ENCODE measurements at regions not wholly inside any gene's neighbourhood (a gene's known extent, or its start where the extent isn't known, plus 50 kb on each side); places are given as distances from the start of the nearest gene placed in this dataset.

GRCh38 chr10:71052708-71053107 is 159.7 kb upstream of the UNC5B start:
- in situ Hi-C loops (cut with MboI) = no loop called here
- Histone ChIP-seq H3K36me3 (ENCODE audit: low read depth) (no peaks in the 10 kb centered on the region), H4K20me1 (ENCODE audit: insufficient read depth) (no peaks in the 10 kb centered on the region), H3K9me2 (ENCODE audit: insufficient read depth) (no peaks in the 10 kb centered on the region), H3K27ac (no peak overlapping the region), H3K9ac (no peak overlapping the region), H3F3A (ENCODE audit: insufficient read depth) (no peaks in the 10 kb centered on the region), H3K4me3 (no peak overlapping the region), H3K9me3 (ENCODE audit: low read depth) (no peaks in the 10 kb centered on the region), H2AFZ (no peak overlapping the region), H3K79me2 (ENCODE audit: insufficient read depth) (no peaks in the 10 kb centered on the region), H3K4me1 (ENCODE audit: insufficient read depth) (no peaks in the 10 kb centered on the region), H3K27me3 (replicated peaks; ENCODE audit: insufficient read depth) (peaks cover 33% of the 10 kb centered on the region), H3K4me2 (ENCODE audit: unreplicated experiment) (no peak overlapping the region)
- 58 to 59% methylated on average over 4 of the region's 4 CpGs for WGBS, 2 experiments (ENCODE audit: low coverage in 1 of 2, low lambda C conversion rate in 2 of 2, missing lambda C conversion rate in 2 of 2)
- TF ChIP-seq EZH2phosphoT487 (IDR thresholded peaks at IDR 0.05; ENCODE audit: insufficient read depth, low read depth) (no peak), EZH2 (IDR thresholded peaks at IDR 0.05; ENCODE audit: insufficient read depth, poor library complexity, severe bottlenecking) (no peak)
- DNase-seq = no peak

DNA sequence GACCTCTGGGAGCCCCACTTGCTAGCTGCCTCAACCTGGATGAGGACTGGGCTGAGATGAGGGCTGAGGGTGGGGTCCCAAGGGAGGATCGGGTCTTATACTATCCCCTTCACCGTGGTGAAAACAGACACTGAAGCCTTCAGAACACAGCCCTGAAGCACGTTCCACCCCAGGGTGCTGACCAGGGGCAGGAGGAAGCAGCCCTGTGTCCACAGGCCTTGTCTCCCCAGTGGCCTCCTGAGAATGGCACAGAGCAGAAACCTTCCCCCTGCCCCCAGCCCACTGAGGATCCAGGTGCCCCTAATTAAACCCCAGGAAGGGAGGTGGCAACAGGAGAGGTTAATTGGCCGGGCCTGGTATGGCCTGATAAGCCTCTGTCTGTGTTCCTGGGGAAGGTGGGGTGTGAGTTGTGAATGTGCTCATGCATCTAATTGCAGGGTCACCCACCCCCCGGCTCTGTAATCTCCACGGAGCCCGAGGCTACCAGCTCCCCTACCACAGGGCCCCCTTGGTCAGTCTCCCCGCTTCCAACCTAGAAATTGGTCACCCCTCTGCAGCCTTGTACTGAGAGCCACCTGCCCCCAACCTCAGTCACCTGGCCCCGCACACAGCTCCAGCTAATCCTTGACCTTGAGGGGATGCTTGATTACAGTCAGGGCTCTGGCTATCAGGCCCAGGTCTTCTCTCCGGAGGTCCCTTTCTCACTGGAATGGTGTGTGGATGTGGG is 159.0 kb upstream of the UNC5B start:
- H3K4me3 ChIP-seq = no peak overlapping the region
- peaks cover 29% of the 10 kb centered on the region for H3K27me3 ChIP-seq (replicated peaks; ENCODE audit: insufficient read depth)
- no peaks in the 10 kb centered on the region for H3F3A ChIP-seq (ENCODE audit: insufficient read depth)
- no peaks in the 10 kb centered on the region for H3K9me3 ChIP-seq (ENCODE audit: low read depth)
- H3K9me2 ChIP-seq (ENCODE audit: insufficient read depth) = no peaks in the 10 kb centered on the region
- H3K4me2 ChIP-seq (ENCODE audit: unreplicated experiment) = no peak overlapping the region
- H3K36me3 ChIP-seq (ENCODE audit: low read depth) = no peaks in the 10 kb centered on the region
- DNase-seq = no peak
- WGBS, 2 experiments (ENCODE audit: low coverage in 1 of 2, low lambda C conversion rate in 2 of 2, missing lambda C conversion rate in 2 of 2) = 48 to 58% methylated on average over 10 of the region's 10 CpGs
- H3K79me2 ChIP-seq (ENCODE audit: insufficient read depth) = no peaks in the 10 kb centered on the region
- in situ Hi-C loops (cut with MboI) = no loop called here
- no peak overlapping the region for H3K9ac ChIP-seq
- H3K4me1 ChIP-seq (ENCODE audit: insufficient read depth) = no peaks in the 10 kb centered on the region
- H3K27ac ChIP-seq = no peak overlapping the region
- no peak for TF ChIP-seq EZH2 (IDR thresholded peaks at IDR 0.05; ENCODE audit: insufficient read depth, poor library complexity, severe bottlenecking)
- no peak for TF ChIP-seq EZH2phosphoT487 (IDR thresholded peaks at IDR 0.05; ENCODE audit: insufficient read depth, low read depth)
- no peak overlapping the region for H2AFZ ChIP-seq
- H4K20me1 ChIP-seq (ENCODE audit: insufficient read depth) = no peaks in the 10 kb centered on the region

DNA sequence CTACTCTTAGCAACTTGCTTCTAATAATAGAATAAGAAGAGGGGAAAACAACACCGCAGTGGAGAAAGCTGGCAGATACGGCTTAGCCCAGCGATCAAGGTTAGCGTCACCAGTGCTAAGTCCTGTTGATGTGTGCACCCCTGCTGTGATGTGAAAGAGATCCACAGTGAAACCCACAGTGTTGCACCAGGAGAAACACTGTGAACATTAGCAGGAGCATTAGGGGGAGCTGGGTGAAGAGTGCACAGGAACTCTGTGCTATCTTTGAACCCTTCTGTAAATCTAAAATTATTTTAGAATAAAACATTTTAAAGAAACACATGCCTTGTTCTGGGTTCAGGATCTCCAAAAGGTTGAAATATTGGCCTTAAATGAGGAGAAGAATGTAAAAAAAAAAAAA is 154.1 kb upstream of the UNC5B start:
- Histone ChIP-seq H4K20me1 (ENCODE audit: insufficient read depth) (no peaks in the 10 kb centered on the region), H3K4me3 (no peak overlapping the region), H3K4me2 (ENCODE audit: unreplicated experiment) (no peak overlapping the region), H3K27ac (no peak overlapping the region), H3K36me3 (ENCODE audit: low read depth) (no peaks in the 10 kb centered on the region), H3K9me2 (ENCODE audit: insufficient read depth) (no peaks in the 10 kb centered on the region), H3F3A (ENCODE audit: insufficient read depth) (no peaks in the 10 kb centered on the region), H3K9ac (no peak overlapping the region), H3K27me3 (replicated peaks; ENCODE audit: insufficient read depth) (peaks cover 23% of the 10 kb centered on the region), H3K9me3 (ENCODE audit: low read depth) (no peaks in the 10 kb centered on the region), H3K4me1 (ENCODE audit: insufficient read depth) (no peaks in the 10 kb centered on the region), H2AFZ (no peak overlapping the region), H3K79me2 (ENCODE audit: insufficient read depth) (no peaks in the 10 kb centered on the region)
- TF ChIP-seq EZH2 (IDR thresholded peaks at IDR 0.05; ENCODE audit: insufficient read depth, poor library complexity, severe bottlenecking) (no peak), EZH2phosphoT487 (IDR thresholded peaks at IDR 0.05; ENCODE audit: insufficient read depth, low read depth) (no peak)
- DNase-seq = no peak
- in situ Hi-C loops (cut with MboI) = no loop called here
- 83 to 91% methylated on average over 4 of the region's 4 CpGs for WGBS, 2 experiments (ENCODE audit: low coverage in 1 of 2, low lambda C conversion rate in 2 of 2, missing lambda C conversion rate in 2 of 2)

DNA sequence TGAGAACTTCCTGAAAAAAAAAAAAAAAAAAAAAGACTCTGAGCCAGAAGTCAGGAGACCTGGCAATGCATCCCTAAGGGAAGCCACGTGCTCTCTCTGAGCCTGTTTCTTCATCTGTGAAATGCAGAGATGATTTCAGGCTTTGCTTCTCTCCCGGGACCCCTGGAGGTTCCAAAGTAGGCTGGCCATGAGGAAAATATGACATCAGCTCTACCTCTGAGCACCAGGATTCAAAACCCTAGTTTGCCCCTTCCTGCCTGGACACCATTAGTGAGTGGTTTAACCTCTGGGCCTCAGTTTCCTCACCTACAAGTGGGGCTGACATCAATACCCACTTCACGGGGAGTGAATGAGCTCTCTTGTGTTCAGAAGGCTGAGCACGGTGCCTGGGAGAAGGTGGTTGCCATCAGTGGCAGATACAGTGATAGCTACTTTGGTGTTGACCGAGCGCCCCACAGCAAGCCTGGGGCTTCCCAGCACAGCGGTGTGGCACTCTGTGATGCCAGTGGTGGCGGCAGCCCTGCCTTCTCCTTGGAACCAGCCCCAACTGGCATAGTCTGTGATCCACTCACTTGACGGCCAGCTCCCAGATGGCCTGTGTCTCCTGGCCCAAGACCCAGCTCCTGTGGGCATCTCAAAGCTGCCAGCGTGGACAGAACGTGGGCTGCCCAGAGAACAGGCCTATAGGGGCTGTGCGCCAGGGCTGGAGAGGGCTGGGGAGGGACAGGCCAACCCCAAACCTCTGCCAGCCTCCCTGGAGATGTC is 153.1 kb upstream of the UNC5B start:
- DNase-seq = no peak
- no peaks in the 10 kb centered on the region for H4K20me1 ChIP-seq (ENCODE audit: insufficient read depth)
- no peaks in the 10 kb centered on the region for H3K4me1 ChIP-seq (ENCODE audit: insufficient read depth)
- no peak overlapping the region for H3K4me3 ChIP-seq
- TF ChIP-seq EZH2phosphoT487 (IDR thresholded peaks at IDR 0.05; ENCODE audit: insufficient read depth, low read depth) = no peak
- TF ChIP-seq EZH2 (IDR thresholded peaks at IDR 0.05; ENCODE audit: insufficient read depth, poor library complexity, severe bottlenecking) = no peak
- in situ Hi-C loops (cut with MboI) = no loop called here
- H3K9me3 ChIP-seq (ENCODE audit: low read depth) = no peaks in the 10 kb centered on the region
- no peak overlapping the region for H3K9ac ChIP-seq
- no peak overlapping the region for H3K27ac ChIP-seq
- H3K36me3 ChIP-seq (ENCODE audit: low read depth) = no peaks in the 10 kb centered on the region
- WGBS, 2 experiments (ENCODE audit: low coverage in 1 of 2, low lambda C conversion rate in 2 of 2, missing lambda C conversion rate in 2 of 2) = 44 to 53% methylated on average over 11 to 12 of the region's 12 CpGs
- H3K9me2 ChIP-seq (ENCODE audit: insufficient read depth) = no peaks in the 10 kb centered on the region
- no peak overlapping the region for H2AFZ ChIP-seq
- peaks cover 25% of the 10 kb centered on the region for H3K27me3 ChIP-seq (replicated peaks; ENCODE audit: insufficient read depth)
- no peaks in the 10 kb centered on the region for H3F3A ChIP-seq (ENCODE audit: insufficient read depth)
- H3K79me2 ChIP-seq (ENCODE audit: insufficient read depth) = no peaks in the 10 kb centered on the region
- no peak overlapping the region for H3K4me2 ChIP-seq (ENCODE audit: unreplicated experiment)
